Effector CD8-positive, alpha-beta T cell (primary cell): ENCODE measurements at regions not wholly inside any gene's neighbourhood (a gene's known extent, or its start where the extent isn't known, plus 50 kb on each side); places are given as distances from the start of the nearest gene placed in this dataset.
"Not testable (repeated sequence)": the region's sequence is repeated elsewhere in the genome, so short reads cannot be mapped to it uniquely, and the experiment has no call there.

Experiments used
- DNase-seq: peaks from one replicate; lab custom pipeline; 2025; lab: John Stamatoyannopoulos, UW

- not testable (repeated sequence) for DNase-seq
Measured at GRCh38 chr18:46229641-46230040, 125.5 kb downstream of the HAUS1 start.

GRCh38 chr18:46236156-46236555 lies 132.0 kb downstream of the HAUS1 start:
- no peak for DNase-seq

GRCh38 chr18:46237891-46238290 lies 133.7 kb downstream of the HAUS1 start:
- no peak for DNase-seq

- no peak for DNase-seq
Measured at GRCh38 chr18:46239549-46239948, 135.4 kb downstream of the HAUS1 start.

GRCh38 chr18:46239998-46240397 lies 135.8 kb downstream of the HAUS1 start:
- DNase-seq: no peak

GRCh38 chr18:46241393-46241792 lies 137.2 kb downstream of the HAUS1 start:
- DNase-seq: not testable (repeated sequence)

- DNase-seq: no peak
Measured at GRCh38 chr18:46242183-46242582, 138.0 kb downstream of the HAUS1 start.

GRCh38 chr18:46243095-46243494 lies 138.9 kb downstream of the HAUS1 start:
- DNase-seq: no peak

GRCh38 chr18:46243673-46244072 lies 139.5 kb downstream of the HAUS1 start:
- no peak for DNase-seq

- no peak for DNase-seq
Measured at GRCh38 chr18:46246101-46246500, 141.9 kb downstream of the HAUS1 start.

GRCh38 chr18:46247942-46248341 lies 143.8 kb downstream of the HAUS1 start:
- no peak for DNase-seq

GRCh38 chr18:46250084-46250811 lies 146.1 kb downstream of the HAUS1 start:
- DNase-seq: peak; percentile 1

GRCh38 chr18:46250812-46251173 lies 146.6 kb downstream of the HAUS1 start:
- no peak for DNase-seq

- no peak for DNase-seq
Measured at GRCh38 chr18:46252759-46253158, 148.6 kb downstream of the HAUS1 start.

- no peak for DNase-seq
Measured at GRCh38 chr18:46253498-46253897, 149.3 kb downstream of the HAUS1 start.

- no peak for DNase-seq
Measured at GRCh38 chr18:46256078-46256477, 151.9 kb downstream of the HAUS1 start.

GRCh38 chr18:46257366-46257765 lies 153.2 kb downstream of the HAUS1 start:
- no peak for DNase-seq

- no peak for DNase-seq
Measured at GRCh38 chr18:46260016-46260878, 156.1 kb downstream of the HAUS1 start.

- DNase-seq: no peak
Measured at GRCh38 chr18:46260879-46261143, 156.6 kb downstream of the HAUS1 start.

- DNase-seq: no peak
Measured at GRCh38 chr18:46261799-46262198, 157.6 kb downstream of the HAUS1 start.

GRCh38 chr18:46262856-46263255 lies 158.7 kb downstream of the HAUS1 start:
- no peak for DNase-seq

- no peak for DNase-seq
Measured at GRCh38 chr18:46264255-46264654, 160.1 kb downstream of the HAUS1 start.
